OCI-LY7 (cell line): ENCODE measurements at regions not wholly inside any gene's neighbourhood (a gene's known extent, or its start where the extent isn't known, plus 50 kb on each side); places are given as distances from the start of the nearest gene placed in this dataset.

Source experiments
- BruUV-seq: library from RNA; stranded (reverse); fragments of 400-500 nt; replicated peaks from 2 replicates; lab custom pipeline; 2021; lab: Mats Ljungman, UMichigan
- CTCF ChIA-PET: fragments of 300-600 bp; sonication (Branson Sonifier 250); formaldehyde crosslinking; loops from one replicate; lab custom pipeline; 2022; ENCODE audit warnings: antibody characterized with exemption; ENCODE audit not compliant: unreplicated experiment; lab: Charles Lee
- POLR2A ChIA-PET: fragments of 300-600 bp; sonication (Branson Sonifier 250); formaldehyde crosslinking; loops from one replicate; lab custom pipeline; 2022; ENCODE audit warnings: antibody characterized with exemption; lab: Charles Lee
- DNase-seq: peaks from one replicate; pipeline ENCODE4 v3.0.0-alpha.2; 2015; ENCODE audit warnings: low spot score
- H2AFZ ChIP-seq: fragments of 200-600 bp; sonication (generic), shearing (Covaris generic); 2 replicates; pipeline ENCODE4 v1.6.1; 2014; ENCODE audit warnings: mild to moderate bottlenecking, antibody characterized with exemption, low read length, moderate library complexity
- H3K27ac ChIP-seq: fragments of 200-600 bp; sonication (generic); 2 replicates; pipeline ENCODE4 v1.5.1; 2014; ENCODE audit warnings: mixed run types, low read depth, mild to moderate bottlenecking, moderate library complexity, low read length, inconsistent platforms; ENCODE audit not compliant: poor library complexity, severe bottlenecking
- H3K36me3 ChIP-seq: fragments of 200-600 bp; sonication (generic); 2 replicates; pipeline ENCODE4 v1.6.1; 2014; ENCODE audit warnings: mild to moderate bottlenecking, antibody characterized with exemption, low read length, moderate library complexity, mixed read lengths; ENCODE audit not compliant: insufficient read depth
- H3K4me1 ChIP-seq: fragments of 200-600 bp; sonication (generic); 2 replicates; pipeline ENCODE4 v1.5.1; 2014; ENCODE audit warnings: mild to moderate bottlenecking, low read length; ENCODE audit not compliant: insufficient read depth, poor library complexity, severe bottlenecking
- H3K4me2 ChIP-seq: fragments of 200-600 bp; sonication (generic); 2 replicates; pipeline ENCODE4 v1.6.1; 2014; ENCODE audit warnings: mild to moderate bottlenecking, low read length
- H3K4me3 ChIP-seq: fragments of 200-600 bp; sonication (generic); 2 replicates; pipeline ENCODE4 v1.5.1; 2014; ENCODE audit warnings: mild to moderate bottlenecking, low read depth, low read length; ENCODE audit not compliant: poor library complexity, severe bottlenecking
- H3K79me2 ChIP-seq: fragments of 200-600 bp; sonication (generic); 2 replicates; pipeline ENCODE4 v1.6.1; 2016; ENCODE audit warnings: low read depth, mild to moderate bottlenecking, low read length, moderate library complexity, mixed read lengths; ENCODE audit not compliant: insufficient read depth
- H3K9me2 ChIP-seq: fragments of 200-600 bp; sonication (generic); 2 replicates; pipeline ENCODE4 v1.6.1; 2016; ENCODE audit warnings: mild to moderate bottlenecking, low read length, mixed read lengths; ENCODE audit not compliant: insufficient read depth
- H3K9me3 ChIP-seq: fragments of 200-600 bp; sonication (generic); 2 replicates; pipeline ENCODE4 v1.6.1; 2014; ENCODE audit warnings: mild to moderate bottlenecking, mixed run types, low read length, mixed read lengths
- H4K20me1 ChIP-seq: fragments of 200-600 bp; sonication (generic); 2 replicates; pipeline ENCODE4 v1.6.1; 2014; ENCODE audit warnings: mild to moderate bottlenecking, antibody characterized with exemption, low read length, moderate library complexity, mixed read lengths; ENCODE audit not compliant: insufficient read depth
- CTCF ChIP-seq: fragments of 200-600 bp; sonication (generic); conservative IDR thresholded peaks from 2 replicates; pipeline ENCODE4 v1.5.1; 2014; ENCODE audit warnings: mild to moderate bottlenecking, antibody characterized with exemption, low read length, moderate library complexity, mixed read lengths
- EZH2phosphoT487 ChIP-seq: fragments of 200-600 bp; sonication (generic); IDR thresholded peaks from 2 replicates; pipeline ENCODE4 v1.6.1; 2018; ENCODE audit warnings: low read depth, borderline replicate concordance, mild to moderate bottlenecking, mixed run types, antibody characterized with exemption, low read length, moderate library complexity, mixed read lengths
- intact Hi-C: fragments of 100-400 bp; cut with micrococcal nuclease; formaldehyde crosslinking; loops from one replicate; pipeline ENCODE4 v1.10.0; 2022; ENCODE audit not compliant: unreplicated experiment

- no peaks in the 10 kb centered on the region for H3K36me3 ChIP-seq
- no peaks in the 10 kb centered on the region for H3K9me2 ChIP-seq
- TF ChIP-seq CTCF, result no peak
- TF ChIP-seq EZH2phosphoT487, result no peak
- CTCF ChIA-PET, result no interaction called here
- H3K79me2 ChIP-seq, result no peaks in the 10 kb centered on the region
- POLR2A ChIA-PET, result interaction anchor here (1.4 kb wide), 1 partner anchor 60 kb away, joined by 4 read pairs; no protein-coding TSS in a partner anchor
- intact Hi-C loops, result no loop called here
- no peaks in the 10 kb centered on the region for H4K20me1 ChIP-seq
- H3K4me1 ChIP-seq, result no peaks in the 10 kb centered on the region
- DNase-seq, result no peak
- no TSS peak for BruUV-seq
- H3K27ac ChIP-seq, result no peak overlapping the region
- H3K9me3 ChIP-seq, result no peaks in the 10 kb centered on the region
- no peak overlapping the region for H2AFZ ChIP-seq
- no peak overlapping the region for H3K4me3 ChIP-seq
- H3K4me2 ChIP-seq, result no peak overlapping the region
These were observed 2167.2 kb upstream of the C9orf72 start for GRCh38 chr9:29740518-29740917.

GRCh38 chr9:29741169-29741568 is 2167.9 kb upstream of the C9orf72 start:
- Histone ChIP-seq H3K9me2 (no peaks in the 10 kb centered on the region), H3K4me1 (no peaks in the 10 kb centered on the region), H3K4me3 (no peak overlapping the region), H3K79me2 (no peaks in the 10 kb centered on the region), H2AFZ (no peak overlapping the region), H3K27ac (no peak overlapping the region), H3K9me3 (no peaks in the 10 kb centered on the region), H3K4me2 (no peak overlapping the region), H4K20me1 (no peaks in the 10 kb centered on the region), H3K36me3 (no peaks in the 10 kb centered on the region)
- no peak for DNase-seq
- ChIA-PET POLR2A (no interaction called here), CTCF (no interaction called here)
- intact Hi-C loops, result no loop called here
- no peak for TF ChIP-seq CTCF
- TF ChIP-seq EZH2phosphoT487, result no peak
- no TSS peak for BruUV-seq

GRCh38 chr9:29750062-29750461 is 2176.8 kb upstream of the C9orf72 start:
- DNase-seq, result no peak
- Histone ChIP-seq H3K9me2 (no peaks in the 10 kb centered on the region), H3K27ac (no peak overlapping the region), H3K4me2 (no peak overlapping the region), H3K79me2 (no peaks in the 10 kb centered on the region), H3K4me1 (no peaks in the 10 kb centered on the region), H4K20me1 (no peaks in the 10 kb centered on the region), H3K9me3 (no peaks in the 10 kb centered on the region), H2AFZ (no peak overlapping the region), H3K4me3 (no peak overlapping the region), H3K36me3 (no peaks in the 10 kb centered on the region)
- ChIA-PET POLR2A (interaction anchor here (0.7 kb wide), 1 partner anchor 1601 kb away, joined by 3 read pairs; no protein-coding TSS in a partner anchor), CTCF (no interaction called here)
- TF ChIP-seq CTCF, result no peak
- intact Hi-C loops, result no loop called here
- no TSS peak for BruUV-seq
